ENCODE measurements at regions not wholly inside any gene's neighbourhood (a gene's known extent, or its start where the extent isn't known, plus 50 kb on each side); places are given as distances from the start of the nearest gene placed in this dataset.

DNA sequence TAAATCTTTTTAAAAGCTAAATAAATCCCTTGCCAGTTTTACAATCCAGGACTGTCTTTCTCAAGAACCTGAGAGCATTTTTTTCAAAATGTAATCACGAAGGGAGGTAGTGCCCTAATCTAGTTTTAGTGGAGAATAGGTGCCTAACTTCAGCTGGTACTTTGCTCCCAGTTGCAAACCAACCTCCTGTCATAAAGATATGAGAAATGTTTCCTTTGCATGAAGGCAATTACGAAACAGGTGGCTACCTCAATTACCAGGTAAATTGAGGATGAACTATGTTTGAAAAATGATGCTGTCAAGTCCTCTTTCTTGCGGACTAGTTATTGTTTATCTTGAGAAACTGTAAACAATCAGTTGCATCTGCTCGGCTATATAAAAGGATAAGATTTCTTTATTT, 437.9 kb downstream of the DAD1 start:
- Histone ChIP-seq H3K9me3 (no peaks in the 10 kb centered on the region), H3K27me3 (no peaks in the 10 kb centered on the region), H3K27ac (no peak overlapping the region), H3K36me3 (no peaks in the 10 kb centered on the region), H3K4me1 (no peaks in the 10 kb centered on the region), H3K4me3 (no peak overlapping the region)
- intact Hi-C loops (cut with DNase I; ENCODE audit: low total_unique reads) = no loop called here
- DNase-seq (ENCODE audit: low spot score in 2 of 2) = no peak
- TF ChIP-seq, protein P1, sequence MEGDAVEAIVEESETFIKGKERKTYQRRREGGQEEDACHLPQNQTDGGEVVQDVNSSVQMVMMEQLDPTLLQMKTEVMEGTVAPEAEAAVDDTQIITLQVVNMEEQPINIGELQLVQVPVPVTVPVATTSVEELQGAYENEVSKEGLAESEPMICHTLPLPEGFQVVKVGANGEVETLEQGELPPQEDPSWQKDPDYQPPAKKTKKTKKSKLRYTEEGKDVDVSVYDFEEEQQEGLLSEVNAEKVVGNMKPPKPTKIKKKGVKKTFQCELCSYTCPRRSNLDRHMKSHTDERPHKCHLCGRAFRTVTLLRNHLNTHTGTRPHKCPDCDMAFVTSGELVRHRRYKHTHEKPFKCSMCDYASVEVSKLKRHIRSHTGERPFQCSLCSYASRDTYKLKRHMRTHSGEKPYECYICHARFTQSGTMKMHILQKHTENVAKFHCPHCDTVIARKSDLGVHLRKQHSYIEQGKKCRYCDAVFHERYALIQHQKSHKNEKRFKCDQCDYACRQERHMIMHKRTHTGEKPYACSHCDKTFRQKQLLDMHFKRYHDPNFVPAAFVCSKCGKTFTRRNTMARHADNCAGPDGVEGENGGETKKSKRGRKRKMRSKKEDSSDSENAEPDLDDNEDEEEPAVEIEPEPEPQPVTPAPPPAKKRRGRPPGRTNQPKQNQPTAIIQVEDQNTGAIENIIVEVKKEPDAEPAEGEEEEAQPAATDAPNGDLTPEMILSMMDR (IDR thresholded peaks at IDR 0.05) = no peak
- TF ChIP-seq POLR2AphosphoS5 (IDR thresholded peaks at IDR 0.05) = no peak
- no peak for TF ChIP-seq POLR2A (IDR thresholded peaks at IDR 0.05)

DNA sequence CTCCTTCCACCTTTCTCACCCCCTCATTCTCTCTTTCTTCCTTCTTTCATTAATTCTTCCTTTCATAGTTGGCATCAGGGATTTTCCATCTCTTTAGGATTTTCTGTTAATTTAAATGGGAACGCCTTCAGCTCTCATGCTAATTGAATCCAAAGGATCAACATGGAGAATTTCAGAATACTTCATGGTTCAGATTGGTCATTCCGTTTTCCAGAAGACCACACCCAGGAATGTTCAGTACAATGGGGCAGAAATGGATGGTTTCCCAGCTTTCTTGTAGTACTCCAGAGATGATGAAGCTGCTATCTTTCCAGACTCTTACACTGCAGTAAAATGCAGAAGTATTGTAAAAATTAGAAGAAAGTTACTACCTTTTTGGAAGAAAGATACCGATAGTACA, 440.0 kb downstream of the DAD1 start:
- H3K27ac ChIP-seq = no peak overlapping the region
- no peaks in the 10 kb centered on the region for H3K4me1 ChIP-seq
- no peaks in the 10 kb centered on the region for H3K9me3 ChIP-seq
- H3K4me3 ChIP-seq = no peak overlapping the region
- H3K27me3 ChIP-seq = no peaks in the 10 kb centered on the region
- intact Hi-C loops (cut with DNase I; ENCODE audit: low total_unique reads) = no loop called here
- H3K36me3 ChIP-seq = no peaks in the 10 kb centered on the region
- TF ChIP-seq POLR2AphosphoS5 (IDR thresholded peaks at IDR 0.05) (no peak), POLR2A (IDR thresholded peaks at IDR 0.05) (no peak)
- TF ChIP-seq, protein P1 (IDR thresholded peaks at IDR 0.05) = no peak
- no peak for DNase-seq (ENCODE audit: low spot score in 2 of 2)

DNA sequence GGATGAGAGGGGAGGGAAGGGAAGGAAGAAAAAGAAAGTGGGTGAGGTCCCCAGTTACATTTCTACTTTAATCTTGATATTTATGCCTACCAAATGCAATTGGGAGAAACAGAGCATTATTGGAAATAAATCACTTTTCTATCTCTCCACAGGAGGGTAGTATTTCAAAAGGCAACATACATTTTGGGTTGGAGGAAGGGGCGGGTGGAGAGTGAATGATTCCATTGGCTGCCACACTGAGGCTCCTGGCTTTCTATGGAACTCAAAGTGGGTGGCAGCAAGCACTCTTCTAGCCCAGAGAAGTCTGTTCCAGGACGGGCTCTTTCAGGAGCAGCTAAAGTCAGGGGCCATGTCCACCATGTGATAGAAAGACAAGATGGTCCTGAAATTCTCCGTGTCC, 441.3 kb downstream of the DAD1 start:
- H3K9me3 ChIP-seq = no peaks in the 10 kb centered on the region
- DNase-seq (ENCODE audit: low spot score in 2 of 2) = no peak
- intact Hi-C loops (cut with DNase I; ENCODE audit: low total_unique reads) = no loop called here
- H3K27ac ChIP-seq = no peak overlapping the region
- H3K4me3 ChIP-seq = no peak overlapping the region
- no peaks in the 10 kb centered on the region for H3K36me3 ChIP-seq
- TF ChIP-seq, protein P1 (IDR thresholded peaks at IDR 0.05) = no peak
- TF ChIP-seq POLR2A (IDR thresholded peaks at IDR 0.05) = no peak
- TF ChIP-seq POLR2AphosphoS5 (IDR thresholded peaks at IDR 0.05) = no peak
- H3K4me1 ChIP-seq = no peaks in the 10 kb centered on the region
- no peaks in the 10 kb centered on the region for H3K27me3 ChIP-seq

DNA sequence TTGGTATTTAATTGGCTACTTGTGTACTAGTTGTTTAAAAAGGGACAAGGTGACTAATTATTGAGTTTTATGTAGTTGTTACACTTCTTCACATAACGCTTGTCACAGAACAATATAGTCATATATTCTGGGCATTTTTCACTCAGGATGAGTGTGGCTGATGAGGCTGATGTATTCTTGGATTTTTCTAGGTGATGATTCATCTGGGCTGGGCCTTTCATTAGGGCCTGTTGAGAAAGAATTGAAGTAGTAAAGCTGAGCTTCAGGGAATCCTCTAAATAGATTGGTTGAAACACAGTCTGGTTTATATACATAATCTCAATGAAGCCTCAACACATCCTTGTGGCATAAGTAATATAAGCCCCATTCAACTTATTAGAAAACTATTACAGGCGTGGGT, 445.7 kb downstream of the DAD1 start:
- intact Hi-C loops (cut with DNase I; ENCODE audit: low total_unique reads) = no loop called here
- no peaks in the 10 kb centered on the region for H3K27me3 ChIP-seq

DNA sequence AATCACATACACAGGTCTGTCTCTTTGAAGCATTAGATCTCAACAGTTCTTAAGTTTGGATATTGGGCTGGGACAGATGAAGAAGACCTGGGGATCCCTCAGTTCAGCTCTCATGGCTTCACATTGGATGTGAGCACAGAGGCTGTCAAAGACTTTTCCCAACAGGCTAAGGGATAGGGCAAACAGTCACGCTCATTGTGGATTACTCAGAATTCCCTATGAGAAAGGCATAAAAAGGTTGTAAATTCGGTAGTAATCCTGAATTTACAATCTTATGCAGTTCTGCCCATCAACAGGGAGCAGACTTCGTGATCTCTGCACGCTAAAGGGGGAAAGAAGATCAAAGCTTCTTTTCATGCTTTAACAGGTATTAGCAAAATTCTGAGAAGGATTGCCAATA, 448.4 kb downstream of the DAD1 start:
- TF ChIP-seq POLR2A (IDR thresholded peaks at IDR 0.05) = no peak
- TF ChIP-seq, protein P1 (IDR thresholded peaks at IDR 0.05) = no peak
- no peak for TF ChIP-seq POLR2AphosphoS5 (IDR thresholded peaks at IDR 0.05)
- no peaks in the 10 kb centered on the region for H3K4me1 ChIP-seq
- H3K27ac ChIP-seq = no peak overlapping the region
- DNase-seq (ENCODE audit: low spot score in 2 of 2) = no peak
- intact Hi-C loops (cut with DNase I; ENCODE audit: low total_unique reads) = no loop called here
- no peak overlapping the region for H3K4me3 ChIP-seq
- no peaks in the 10 kb centered on the region for H3K36me3 ChIP-seq
- no peaks in the 10 kb centered on the region for H3K9me3 ChIP-seq
- H3K27me3 ChIP-seq = no peaks in the 10 kb centered on the region

More for the DNA sequence above, 445.7 kb downstream of the DAD1 start:
- no peaks in the 10 kb centered on the region for H3K4me1 ChIP-seq
- no peak overlapping the region for H3K27ac ChIP-seq
- no peaks in the 10 kb centered on the region for H3K36me3 ChIP-seq
- TF ChIP-seq POLR2AphosphoS5 (IDR thresholded peaks at IDR 0.05) = no peak
- TF ChIP-seq POLR2A (IDR thresholded peaks at IDR 0.05) = no peak
- TF ChIP-seq, protein P1 (IDR thresholded peaks at IDR 0.05) = no peak
- no peak for DNase-seq (ENCODE audit: low spot score in 2 of 2)
- H3K9me3 ChIP-seq = no peaks in the 10 kb centered on the region
- no peak overlapping the region for H3K4me3 ChIP-seq
